HG03103 (cell line): ENCODE measurements at regions not wholly inside any gene's neighbourhood (a gene's known extent, or its start where the extent isn't known, plus 50 kb on each side); places are given as distances from the start of the nearest gene placed in this dataset.
"Not testable (repeated sequence)": the region's sequence is repeated elsewhere in the genome, so short reads cannot be mapped to it uniquely, and the experiment has no call there.

Experiments
- ATAC-seq: cut with Tn5 transposase; IDR thresholded peaks from one replicate; pipeline ENCODE4 v1.9.1; 2021; ENCODE audit warnings: low read depth; ENCODE audit not compliant: unreplicated experiment

DNA sequence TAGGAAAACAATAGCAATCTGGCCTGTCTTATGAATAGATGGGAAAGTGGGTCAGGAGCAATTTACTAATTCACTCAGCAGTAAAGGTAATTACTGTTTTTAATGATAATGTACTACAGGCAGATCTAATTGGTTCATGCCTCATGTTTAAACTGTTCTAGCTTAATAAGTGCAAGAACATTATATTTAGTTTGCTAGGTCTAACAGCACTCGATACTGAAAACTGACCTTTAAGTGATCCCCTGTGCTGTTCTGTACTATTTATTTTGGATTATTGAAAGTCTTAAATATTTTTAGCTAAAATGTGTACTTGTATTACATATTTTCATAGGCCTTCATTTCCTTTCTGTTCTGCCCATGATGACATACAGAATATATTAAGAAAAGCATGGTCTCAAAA is 998.0 kb upstream of the GJE1 start:
- ATAC-seq = no peak

DNA sequence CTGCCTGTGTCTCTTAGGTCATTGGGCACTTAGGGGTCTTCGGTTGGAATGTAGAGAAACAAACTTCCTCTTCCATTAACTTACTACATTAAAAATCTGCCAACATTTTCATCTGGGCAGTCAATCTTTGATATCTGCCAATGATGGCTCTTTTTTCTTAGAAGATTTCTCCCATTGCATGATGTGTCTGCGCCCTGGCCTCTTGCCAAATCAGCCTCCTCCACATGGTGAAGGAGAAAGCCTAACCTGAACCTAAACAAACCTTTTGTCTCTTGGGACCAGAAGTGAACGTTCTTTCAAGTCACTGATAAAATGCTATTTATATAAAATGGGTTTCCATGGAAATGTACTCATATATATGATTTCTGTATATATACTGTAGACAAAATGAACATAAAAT is 998.9 kb upstream of the GJE1 start:
- ATAC-seq = no peak

GRCh38 chr6:141133346-141133745 is 999.4 kb upstream of the GJE1 start:
- ATAC-seq = no peak

GRCh38 chr6:141131616-141132015 is 1001.1 kb upstream of the GJE1 start:
- no peak for ATAC-seq

GRCh38 chr6:141123497-141123896 is 1009.2 kb upstream of the GJE1 start:
- no peak for ATAC-seq

DNA sequence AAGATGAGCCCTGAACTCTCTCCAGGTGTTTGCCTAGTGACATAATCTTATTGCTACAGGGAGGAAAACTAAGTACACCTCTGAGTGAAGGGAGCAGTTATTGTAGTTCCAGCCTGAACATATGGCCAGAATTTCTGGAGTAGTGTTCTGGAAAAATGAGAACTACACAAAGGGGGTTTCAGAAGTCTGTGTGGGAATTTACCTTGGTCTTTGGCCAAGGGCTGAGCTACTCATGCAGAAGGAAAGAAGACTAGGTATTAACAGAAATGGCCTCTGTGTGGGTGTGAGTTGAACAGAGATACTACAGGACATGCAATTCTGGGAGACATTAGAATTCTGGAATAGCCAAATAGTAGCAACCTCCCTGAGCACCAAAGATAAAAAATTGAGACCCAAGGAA is 1009.7 kb upstream of the GJE1 start:
- no peak for ATAC-seq

GRCh38 chr6:141118991-141119390 is 1013.7 kb upstream of the GJE1 start:
- no peak for ATAC-seq

GRCh38 chr6:141117874-141118273 is 1014.9 kb upstream of the GJE1 start:
- no peak for ATAC-seq

GRCh38 chr6:141110481-141110880 is 1022.2 kb upstream of the GJE1 start:
- ATAC-seq = no peak

DNA sequence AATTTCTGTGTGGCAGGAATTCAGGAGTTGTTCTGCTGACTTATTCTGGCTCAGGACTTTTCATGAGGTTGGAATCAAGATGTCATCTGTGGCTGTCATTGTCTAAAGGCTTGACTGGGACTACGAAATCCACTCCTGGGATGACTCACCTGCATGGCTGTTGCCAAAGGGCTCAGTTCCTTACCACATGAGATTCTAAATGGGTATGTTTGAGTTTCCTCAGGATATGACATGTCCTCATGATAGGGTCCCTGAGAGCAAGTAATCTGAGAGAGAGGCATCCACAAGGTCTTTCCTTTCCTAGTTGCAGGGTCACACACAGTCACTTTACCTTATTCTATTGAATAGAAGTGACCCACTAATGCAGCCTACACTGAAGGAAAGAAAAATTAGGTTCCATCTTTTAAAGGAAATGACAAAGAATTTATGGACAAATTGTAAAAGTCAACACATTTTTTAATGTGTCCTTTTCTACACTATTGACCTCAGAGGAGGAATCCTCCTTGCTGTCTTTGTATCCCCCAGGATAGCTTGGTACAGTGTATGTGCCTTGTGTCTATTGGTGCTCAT is 1025.0 kb upstream of the GJE1 start:
- no peak for ATAC-seq

DNA sequence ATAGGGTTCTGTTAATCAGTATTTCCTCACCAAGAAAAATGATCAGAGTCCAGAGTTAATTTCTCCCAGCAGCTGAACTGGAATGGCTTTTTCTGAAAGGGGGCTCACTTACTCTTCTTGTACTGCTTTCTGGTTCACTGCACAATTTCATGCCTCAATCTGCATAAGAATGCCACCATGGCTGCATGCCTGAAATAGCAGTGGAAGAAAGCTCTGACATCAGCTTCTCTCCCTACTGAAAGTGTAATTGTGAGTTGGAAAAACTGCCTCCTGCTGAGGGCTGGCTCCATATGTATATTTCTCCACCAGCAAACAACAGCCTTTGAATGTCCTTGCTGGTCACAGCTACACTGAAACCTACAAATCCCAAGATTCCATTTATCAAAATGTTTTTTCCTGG is 1027.2 kb upstream of the GJE1 start:
- no peak for ATAC-seq

DNA sequence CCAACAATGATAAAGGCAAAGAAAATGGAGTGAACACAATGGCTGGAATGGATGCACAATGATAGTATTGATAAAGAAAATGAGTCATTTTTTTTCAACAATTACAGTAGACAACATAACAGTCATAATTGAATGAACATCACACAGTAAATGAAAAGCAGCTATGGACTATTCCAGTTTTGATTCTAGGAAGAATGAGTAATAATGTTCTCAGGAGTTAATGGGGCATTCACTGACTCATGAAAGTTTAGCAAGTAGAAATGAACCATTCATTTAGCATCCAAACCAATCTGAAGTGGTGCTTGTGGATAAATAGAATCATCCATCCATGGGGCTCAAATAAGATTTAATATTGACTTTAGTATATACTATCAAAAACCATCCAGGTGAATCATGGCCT is 1029.5 kb upstream of the GJE1 start:
- no peak for ATAC-seq

- no peak for ATAC-seq
Observed at GRCh38 chr6:141097471-141097870, 1035.3 kb upstream of the GJE1 start.

DNA sequence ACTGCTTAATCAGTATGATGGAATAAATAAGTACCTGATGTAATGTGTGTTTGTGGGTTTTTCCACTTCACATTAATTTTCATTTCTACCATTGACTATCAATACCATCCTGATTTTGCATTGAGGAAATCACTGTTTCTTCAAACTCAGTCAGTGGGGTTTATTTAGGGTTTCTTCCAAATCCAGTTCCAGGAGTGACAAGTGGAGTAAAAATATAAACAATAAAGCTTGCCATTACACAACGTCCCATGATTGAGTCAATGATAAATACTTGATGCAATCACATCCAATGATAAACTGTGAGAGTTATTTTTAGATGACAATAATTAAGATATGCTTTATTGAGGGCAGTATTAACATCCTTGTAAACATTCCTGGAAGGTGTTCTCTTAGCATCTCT is 1037.4 kb upstream of the GJE1 start:
- no peak for ATAC-seq

DNA sequence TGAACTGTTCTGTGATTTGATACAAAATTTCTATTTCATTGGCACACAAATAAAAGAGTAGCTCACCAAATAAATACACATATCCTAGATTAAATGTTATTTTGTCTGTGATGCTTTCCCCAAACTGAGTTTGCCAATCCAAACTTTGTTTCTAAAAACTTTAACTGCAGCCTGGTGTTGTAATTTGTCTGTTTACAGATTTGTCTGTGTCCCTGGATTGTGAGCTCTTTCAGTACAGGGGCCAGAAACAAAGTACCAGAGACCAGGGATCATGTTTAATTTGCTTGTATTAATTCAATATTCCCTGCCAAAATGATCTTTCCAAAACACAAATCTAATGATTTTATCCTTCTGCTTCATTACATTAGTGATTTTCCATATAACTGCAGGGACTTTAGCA is 1044.6 kb upstream of the GJE1 start:
- no peak for ATAC-seq

- ATAC-seq = peak; percentile 93
Observed at GRCh38 chr6:141077355-141078333, 1055.1 kb upstream of the GJE1 start.

GRCh38 chr6:141057761-141058160 is 1075.0 kb upstream of the GJE1 start:
- no peak for ATAC-seq

DNA sequence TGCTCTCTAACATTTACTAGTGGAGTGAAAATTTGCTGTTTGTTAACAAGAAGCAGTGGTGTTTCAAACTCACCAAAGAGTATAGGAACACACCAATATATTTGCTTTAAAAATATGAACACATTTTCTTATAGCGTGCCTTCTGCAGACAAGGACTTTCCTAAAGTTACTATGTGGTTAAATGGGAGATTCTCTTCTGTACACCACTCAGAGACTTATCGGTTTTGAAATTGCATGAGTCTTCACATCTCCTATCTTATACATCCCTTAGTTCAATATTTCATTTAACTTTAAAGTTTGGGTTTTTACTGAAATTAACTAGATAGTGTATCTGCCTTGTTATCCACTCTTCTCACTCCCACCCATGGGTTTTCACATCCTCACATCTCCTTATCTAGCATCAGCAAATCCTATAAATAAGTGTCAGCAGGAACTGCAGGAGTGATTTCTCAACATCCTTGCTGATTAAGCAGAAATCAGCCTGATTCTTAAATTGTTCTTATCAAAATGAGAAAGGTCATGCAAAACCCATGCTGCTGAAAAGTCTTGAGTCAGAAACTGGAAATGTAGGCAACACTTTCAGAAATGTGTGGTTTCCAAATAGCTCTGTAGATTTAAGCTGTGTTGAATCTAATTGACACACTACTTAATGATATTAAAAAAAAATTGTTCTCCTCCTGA is 1075.6 kb upstream of the GJE1 start:
- no peak for ATAC-seq

GRCh38 chr6:141050471-141050870 is 1082.3 kb upstream of the GJE1 start:
- ATAC-seq = no peak

DNA sequence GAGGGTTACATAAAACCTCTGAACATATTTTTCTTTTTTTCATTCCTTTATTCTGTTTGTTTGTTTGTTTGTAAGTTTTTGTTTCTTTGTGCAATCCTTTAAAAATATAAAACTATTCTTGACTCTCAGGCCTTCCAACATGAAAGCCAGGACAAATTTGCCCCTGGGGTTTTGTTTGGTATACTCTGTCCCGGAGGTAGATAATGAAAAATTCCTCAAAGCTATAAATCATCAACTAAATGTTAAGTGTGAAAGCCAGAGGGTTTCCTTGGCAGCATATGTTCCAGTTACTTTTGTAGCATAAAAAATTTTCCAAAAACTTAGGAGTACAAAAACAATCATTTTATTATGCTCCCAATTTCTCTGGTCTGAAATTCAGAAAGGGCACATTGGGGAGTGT is 1084.3 kb upstream of the GJE1 start:
- no peak for ATAC-seq

- not testable (repeated sequence) for ATAC-seq
Observed at GRCh38 chr6:141046496-141046895, 1086.2 kb upstream of the GJE1 start.
